Liver (tissue), 8 donors: ENCODE measurements at regions not wholly inside any gene's neighbourhood (a gene's known extent, or its start where the extent isn't known, plus 50 kb on each side); places are given as distances from the start of the nearest gene placed in this dataset.

Experiments used
- DNase-seq: peaks from one replicate; pipeline ENCODE4 v3.0.0-alpha.2; 2017; ENCODE audit warnings: low spot score
- H3K27ac ChIP-seq, 2 donors: one replicate each; pipeline ENCODE4 v1.7.0; 2013; ENCODE audit warnings: inconsistent platforms in 2 of 2, low read length in 2 of 2, control low read depth in 1 of 2, low read depth in 1 of 2, mild to moderate bottlenecking in 1 of 2
- H3K27me3 ChIP-seq, 4 donors: one replicate each; pipeline versions ENCODE4 v1.6.1 to v1.7.0; 2013; ENCODE audit warnings: low read length in 3 of 4, inconsistent platforms in 1 of 4, mild to moderate bottlenecking in 1 of 4, moderate library complexity in 1 of 4; ENCODE audit not compliant: control insufficient read depth in 4 of 4, insufficient read depth in 4 of 4
- H3K36me3 ChIP-seq, 4 donors: one replicate each; pipeline versions ENCODE4 v1.6.1 to v1.7.0; 2013; ENCODE audit warnings: low read length in 3 of 4, mild to moderate bottlenecking in 3 of 4, low read depth in 1 of 4, moderate library complexity in 1 of 4; ENCODE audit not compliant: control insufficient read depth in 4 of 4, insufficient read depth in 3 of 4
- H3K4me1 ChIP-seq, 4 donors: one replicate each; pipeline versions ENCODE4 v1.6.1 to v1.7.0; 2013; ENCODE audit warnings: low read length in 3 of 4, mild to moderate bottlenecking in 3 of 4, moderate library complexity in 1 of 4; ENCODE audit not compliant: control insufficient read depth in 4 of 4, insufficient read depth in 4 of 4
- H3K4me3 ChIP-seq, 3 donors: one replicate each; pipeline versions ENCODE4 v1.6.1 to v1.7.0; 2013; ENCODE audit warnings: low read length in 3 of 3, control low read depth in 1 of 3, low read depth in 1 of 3, mild to moderate bottlenecking in 1 of 3
- H3K9ac ChIP-seq, 2 donors: one replicate each; pipeline ENCODE4 v1.7.0; 2013; ENCODE audit warnings: low read length in 2 of 2, mild to moderate bottlenecking in 2 of 2, moderate library complexity in 2 of 2, control low read depth in 1 of 2, low read depth in 1 of 2
- H3K9me3 ChIP-seq, 4 donors: one replicate each; pipeline versions ENCODE4 v1.6.1 to v1.7.0; 2013; ENCODE audit warnings: low read length in 3 of 4; ENCODE audit not compliant: control insufficient read depth in 4 of 4
- ATF3 ChIP-seq: IDR thresholded peaks from 2 replicates; pipeline ENCODE4 v1.6.1; 2016; ENCODE audit warnings: antibody characterized with exemption
- CTCF ChIP-seq: fragments of 150-350 bp; IDR thresholded peaks from 2 replicates; pipeline ENCODE4 v1.5.1; 2017; ENCODE audit warnings: improper control_type of control experiment, low read depth, low read length; ENCODE audit not compliant: missing input control
- EGR1 ChIP-seq, 2 donors: IDR thresholded peaks; 2 replicates each; pipeline ENCODE4 v1.6.1; 2016 to 2018; ENCODE audit warnings: antibody characterized with exemption in 2 of 2, low read depth in 2 of 2
- FOXA1 ChIP-seq: IDR thresholded peaks from 2 replicates; pipeline ENCODE4 v1.6.1; 2016; ENCODE audit warnings: antibody characterized with exemption
- FOXA2 ChIP-seq: IDR thresholded peaks from 2 replicates; pipeline ENCODE4 v1.6.1; 2016; ENCODE audit warnings: antibody characterized with exemption
- GABPA ChIP-seq, 2 donors: IDR thresholded peaks in 1 of 2; conservative IDR thresholded peaks in 1 of 2; 2 replicates each; pipeline ENCODE4 v1.6.1; 2016; ENCODE audit warnings: antibody characterized with exemption in 2 of 2, mild to moderate bottlenecking in 1 of 2, moderate library complexity in 1 of 2
- HNF4A ChIP-seq, 2 donors: conservative IDR thresholded peaks; 2 replicates each; pipeline ENCODE4 v1.6.1; 2016; ENCODE audit warnings: antibody characterized with exemption in 2 of 2, mild to moderate bottlenecking in 2 of 2
- HNF4G ChIP-seq: IDR thresholded peaks from 2 replicates; pipeline ENCODE4 v1.6.1; 2016; ENCODE audit warnings: antibody characterized with exemption
- JUND ChIP-seq, 2 donors: IDR thresholded peaks; 2 replicates each; pipeline ENCODE4 v1.6.1; 2016; ENCODE audit warnings: antibody characterized with exemption in 2 of 2
- MAX ChIP-seq: IDR thresholded peaks from 2 replicates; pipeline ENCODE4 v1.6.1; 2016; ENCODE audit warnings: antibody characterized with exemption
- NR2F2 ChIP-seq: IDR thresholded peaks from 2 replicates; pipeline ENCODE4 v1.6.1; 2016; ENCODE audit warnings: antibody characterized with exemption
- RAD21 ChIP-seq, 2 donors: IDR thresholded peaks; 2 replicates each; pipeline ENCODE4 v1.6.1; 2016; ENCODE audit warnings: antibody characterized with exemption in 2 of 2, mild to moderate bottlenecking in 2 of 2
- REST ChIP-seq: IDR thresholded peaks from 2 replicates; pipeline ENCODE4 v1.6.1; 2016; ENCODE audit warnings: antibody characterized with exemption, mild to moderate bottlenecking
- RXRA ChIP-seq, 2 donors: IDR thresholded peaks; 2 replicates each; pipeline ENCODE4 v1.6.1; 2017 to 2018; ENCODE audit warnings: antibody characterized with exemption in 2 of 2, mild to moderate bottlenecking in 1 of 2
- SP1 ChIP-seq: IDR thresholded peaks from 2 replicates; pipeline ENCODE4 v1.6.1; 2018; ENCODE audit warnings: antibody characterized with exemption, mild to moderate bottlenecking
- TAF1 ChIP-seq: conservative IDR thresholded peaks from 2 replicates; pipeline ENCODE4 v1.6.1; 2016; ENCODE audit warnings: antibody characterized with exemption, mild to moderate bottlenecking
- YY1 ChIP-seq: IDR thresholded peaks from 2 replicates; pipeline ENCODE4 v1.6.1; 2016; ENCODE audit warnings: antibody characterized with exemption, mild to moderate bottlenecking
- ZBTB33 ChIP-seq: IDR thresholded peaks from 2 replicates; pipeline ENCODE4 v1.6.1; 2016; ENCODE audit warnings: antibody characterized with exemption
- WGBS: extraction: QIAGEN DNeasy Blood & Tissue Kit; methylation state at CpG from one replicate; pipeline ENCODE4 v1.1.7; 2013; 5-methylcytosine and 5-hydroxymethylcytosine counted together
- donor health status: healthy.
- donor health status: healthy.
- donor health status: healthy.
- donor health status: healthy.
- donor health status: healthy.

GRCh38 chr2:74778381-74779264, 55.3 kb upstream of the HK2 start:
- no peaks in the 10 kb centered on the region for H3K36me3 ChIP-seq
- no peak overlapping the region for H3K27ac ChIP-seq
- WGBS: 64% methylated on average over 16 of the region's 16 CpGs
- no peak for DNase-seq
- H3K9ac ChIP-seq: no peak overlapping the region
- TF ChIP-seq REST (no peak), TAF1 (no peak), JUND (IDR thresholded peaks at IDR 0.05) (no peak), CTCF (no peak)
- H3K9me3 ChIP-seq: no peaks in the 10 kb centered on the region
- no peaks in the 10 kb centered on the region for H3K27me3 ChIP-seq
- H3K4me1 ChIP-seq: no peaks in the 10 kb centered on the region
- H3K4me3 ChIP-seq: no peak overlapping the region

GRCh38 chr2:74779265-74779558, 54.7 kb upstream of the HK2 start:
- Histone ChIP-seq H3K9me3 (no peaks in the 10 kb centered on the region), H3K27me3 (no peaks in the 10 kb centered on the region), H3K27ac (no peak overlapping the region), H3K36me3 (no peaks in the 10 kb centered on the region), H3K4me1 (no peaks in the 10 kb centered on the region), H3K4me3 (no peak overlapping the region), H3K9ac (no peak overlapping the region)
- DNase-seq: no peak
- WGBS: 95% methylated on average over 3 of the region's 3 CpGs
- no peak for TF ChIP-seq CTCF
- no peak for TF ChIP-seq ZBTB33
- no peak for TF ChIP-seq REST
- TF ChIP-seq HNF4A (conservative IDR thresholded peaks at IDR 0.05): no peak
- no peak for TF ChIP-seq HNF4G
- no peak for TF ChIP-seq SP1
- no peak for TF ChIP-seq JUND (IDR thresholded peaks at IDR 0.05)
- no peak for TF ChIP-seq TAF1
- no peak for TF ChIP-seq YY1
- TF ChIP-seq FOXA1: no peak
- no peak for TF ChIP-seq GABPA (IDR thresholded peaks at IDR 0.05 in 1 of 2, conservative IDR thresholded peaks at IDR 0.05 in 1 of 2)
- TF ChIP-seq RAD21 (IDR thresholded peaks at IDR 0.05): no peak
- no peak for TF ChIP-seq NR2F2
- no peak for TF ChIP-seq EGR1 (IDR thresholded peaks at IDR 0.05; ENCODE audit: low read depth in 2 of 2)
- TF ChIP-seq ATF3: no peak
- no peak for TF ChIP-seq RXRA (IDR thresholded peaks at IDR 0.05)
- TF ChIP-seq FOXA2: no peak
- no peak for TF ChIP-seq MAX
